NCI-H345 treated with DMSO at 0.1 percent for 48 hours (cell line): ENCODE measurements at regions not wholly inside any gene's neighbourhood (a gene's known extent, or its start where the extent isn't known, plus 50 kb on each side); places are given as distances from the start of the nearest gene placed in this dataset.
"Not testable (repeated sequence)": the region's sequence is repeated elsewhere in the genome, so short reads cannot be mapped to it uniquely, and the experiment has no call there.

Experiments used
- DNase-seq: peaks from one replicate; lab custom pipeline; 2025; ENCODE audit not compliant: unreplicated experiment; lab: John Stamatoyannopoulos, UW

GRCh38 chr11:70586261-70587074 is 188.1 kb downstream of the CTTN start:
- DNase-seq: no peak

GRCh38 chr11:70587075-70587389 is 188.7 kb downstream of the CTTN start:
- no peak for DNase-seq

- DNase-seq: no peak
Measured at GRCh38 chr11:70590356-70590991, 192.1 kb downstream of the CTTN start.

GRCh38 chr11:70592641-70593165 is 194.4 kb downstream of the CTTN start:
- DNase-seq: no peak

- DNase-seq: no peak
Measured at GRCh38 chr11:70593446-70593983, 195.2 kb downstream of the CTTN start.

- DNase-seq: no peak
Measured at GRCh38 chr11:70594031-70594430, 195.7 kb downstream of the CTTN start.

GRCh38 chr11:70594606-70595005 is 196.3 kb downstream of the CTTN start:
- DNase-seq: no peak

GRCh38 chr11:70595016-70595415 is 196.7 kb downstream of the CTTN start:
- DNase-seq: no peak

- DNase-seq: no peak
Measured at GRCh38 chr11:70595452-70595851, 197.1 kb downstream of the CTTN start.

GRCh38 chr11:70596091-70596490 is 197.8 kb downstream of the CTTN start:
- no peak for DNase-seq

- no peak for DNase-seq
Measured at GRCh38 chr11:70597006-70597555, 198.8 kb downstream of the CTTN start.

GRCh38 chr11:70597751-70598625 is 199.7 kb downstream of the CTTN start:
- no peak for DNase-seq

- not testable (repeated sequence) for DNase-seq
Measured at GRCh38 chr11:70600911-70601415, 202.6 kb downstream of the CTTN start.

GRCh38 chr11:70601861-70602538 is 203.7 kb downstream of the CTTN start:
- no peak for DNase-seq

GRCh38 chr11:70603114-70603755 is 204.9 kb downstream of the CTTN start:
- no peak for DNase-seq

GRCh38 chr11:70603756-70604211 is 205.5 kb downstream of the CTTN start:
- DNase-seq: no peak

GRCh38 chr11:70604221-70604620 is 205.9 kb downstream of the CTTN start:
- DNase-seq: no peak

- DNase-seq: no peak
Measured at GRCh38 chr11:70604630-70605467, 206.5 kb downstream of the CTTN start.

GRCh38 chr11:70605468-70605815 is 207.1 kb downstream of the CTTN start:
- no peak for DNase-seq
